ENCODE measurements at regions not wholly inside any gene's neighbourhood (a gene's known extent, or its start where the extent isn't known, plus 50 kb on each side); places are given as distances from the start of the nearest gene placed in this dataset.

DNA sequence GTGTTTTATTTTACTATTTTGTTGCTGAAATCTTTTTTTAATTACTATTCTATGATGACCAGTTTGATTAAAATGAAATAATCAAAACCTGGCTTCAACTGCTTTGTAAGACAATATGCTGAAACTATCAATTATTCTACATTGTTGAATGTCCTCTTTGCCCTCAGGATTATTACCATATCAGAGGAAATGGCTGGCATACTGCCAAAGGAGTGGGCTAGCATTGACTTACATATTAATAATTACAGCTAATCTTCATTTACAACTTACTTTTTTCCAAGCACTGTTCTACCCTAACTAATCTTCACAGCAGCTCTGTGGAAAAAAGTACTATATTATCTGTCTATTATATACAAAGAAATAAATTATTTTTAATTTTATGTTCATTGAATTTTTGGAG, 560.5 kb downstream of the BCKDHB start:
- TF ChIP-seq, protein P1, sequence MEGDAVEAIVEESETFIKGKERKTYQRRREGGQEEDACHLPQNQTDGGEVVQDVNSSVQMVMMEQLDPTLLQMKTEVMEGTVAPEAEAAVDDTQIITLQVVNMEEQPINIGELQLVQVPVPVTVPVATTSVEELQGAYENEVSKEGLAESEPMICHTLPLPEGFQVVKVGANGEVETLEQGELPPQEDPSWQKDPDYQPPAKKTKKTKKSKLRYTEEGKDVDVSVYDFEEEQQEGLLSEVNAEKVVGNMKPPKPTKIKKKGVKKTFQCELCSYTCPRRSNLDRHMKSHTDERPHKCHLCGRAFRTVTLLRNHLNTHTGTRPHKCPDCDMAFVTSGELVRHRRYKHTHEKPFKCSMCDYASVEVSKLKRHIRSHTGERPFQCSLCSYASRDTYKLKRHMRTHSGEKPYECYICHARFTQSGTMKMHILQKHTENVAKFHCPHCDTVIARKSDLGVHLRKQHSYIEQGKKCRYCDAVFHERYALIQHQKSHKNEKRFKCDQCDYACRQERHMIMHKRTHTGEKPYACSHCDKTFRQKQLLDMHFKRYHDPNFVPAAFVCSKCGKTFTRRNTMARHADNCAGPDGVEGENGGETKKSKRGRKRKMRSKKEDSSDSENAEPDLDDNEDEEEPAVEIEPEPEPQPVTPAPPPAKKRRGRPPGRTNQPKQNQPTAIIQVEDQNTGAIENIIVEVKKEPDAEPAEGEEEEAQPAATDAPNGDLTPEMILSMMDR (IDR thresholded peaks at IDR 0.05; ENCODE audit: low read depth, low read length, missing input control) = no peak
- TF ChIP-seq, protein P2, sequence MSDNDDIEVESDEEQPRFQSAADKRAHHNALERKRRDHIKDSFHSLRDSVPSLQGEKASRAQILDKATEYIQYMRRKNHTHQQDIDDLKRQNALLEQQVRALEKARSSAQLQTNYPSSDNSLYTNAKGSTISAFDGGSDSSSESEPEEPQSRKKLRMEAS (IDR thresholded peaks at IDR 0.05) = no peak
- no peak for TF ChIP-seq SP1 (IDR thresholded peaks at IDR 0.05)
- TF ChIP-seq TAF1 (conservative IDR thresholded peaks at IDR 0.05) = no peak
- TF ChIP-seq YY1 (IDR thresholded peaks at IDR 0.05) = no peak
- TF ChIP-seq, protein P3, sequence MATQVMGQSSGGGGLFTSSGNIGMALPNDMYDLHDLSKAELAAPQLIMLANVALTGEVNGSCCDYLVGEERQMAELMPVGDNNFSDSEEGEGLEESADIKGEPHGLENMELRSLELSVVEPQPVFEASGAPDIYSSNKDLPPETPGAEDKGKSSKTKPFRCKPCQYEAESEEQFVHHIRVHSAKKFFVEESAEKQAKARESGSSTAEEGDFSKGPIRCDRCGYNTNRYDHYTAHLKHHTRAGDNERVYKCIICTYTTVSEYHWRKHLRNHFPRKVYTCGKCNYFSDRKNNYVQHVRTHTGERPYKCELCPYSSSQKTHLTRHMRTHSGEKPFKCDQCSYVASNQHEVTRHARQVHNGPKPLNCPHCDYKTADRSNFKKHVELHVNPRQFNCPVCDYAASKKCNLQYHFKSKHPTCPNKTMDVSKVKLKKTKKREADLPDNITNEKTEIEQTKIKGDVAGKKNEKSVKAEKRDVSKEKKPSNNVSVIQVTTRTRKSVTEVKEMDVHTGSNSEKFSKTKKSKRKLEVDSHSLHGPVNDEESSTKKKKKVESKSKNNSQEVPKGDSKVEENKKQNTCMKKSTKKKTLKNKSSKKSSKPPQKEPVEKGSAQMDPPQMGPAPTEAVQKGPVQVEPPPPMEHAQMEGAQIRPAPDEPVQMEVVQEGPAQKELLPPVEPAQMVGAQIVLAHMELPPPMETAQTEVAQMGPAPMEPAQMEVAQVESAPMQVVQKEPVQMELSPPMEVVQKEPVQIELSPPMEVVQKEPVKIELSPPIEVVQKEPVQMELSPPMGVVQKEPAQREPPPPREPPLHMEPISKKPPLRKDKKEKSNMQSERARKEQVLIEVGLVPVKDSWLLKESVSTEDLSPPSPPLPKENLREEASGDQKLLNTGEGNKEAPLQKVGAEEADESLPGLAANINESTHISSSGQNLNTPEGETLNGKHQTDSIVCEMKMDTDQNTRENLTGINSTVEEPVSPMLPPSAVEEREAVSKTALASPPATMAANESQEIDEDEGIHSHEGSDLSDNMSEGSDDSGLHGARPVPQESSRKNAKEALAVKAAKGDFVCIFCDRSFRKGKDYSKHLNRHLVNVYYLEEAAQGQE (IDR thresholded peaks at IDR 0.05) = no peak
- no peak for TF ChIP-seq JUND (IDR thresholded peaks at IDR 0.05)
- TF ChIP-seq HNF4G (IDR thresholded peaks at IDR 0.05) = no peak
- TF ChIP-seq, protein P4, sequence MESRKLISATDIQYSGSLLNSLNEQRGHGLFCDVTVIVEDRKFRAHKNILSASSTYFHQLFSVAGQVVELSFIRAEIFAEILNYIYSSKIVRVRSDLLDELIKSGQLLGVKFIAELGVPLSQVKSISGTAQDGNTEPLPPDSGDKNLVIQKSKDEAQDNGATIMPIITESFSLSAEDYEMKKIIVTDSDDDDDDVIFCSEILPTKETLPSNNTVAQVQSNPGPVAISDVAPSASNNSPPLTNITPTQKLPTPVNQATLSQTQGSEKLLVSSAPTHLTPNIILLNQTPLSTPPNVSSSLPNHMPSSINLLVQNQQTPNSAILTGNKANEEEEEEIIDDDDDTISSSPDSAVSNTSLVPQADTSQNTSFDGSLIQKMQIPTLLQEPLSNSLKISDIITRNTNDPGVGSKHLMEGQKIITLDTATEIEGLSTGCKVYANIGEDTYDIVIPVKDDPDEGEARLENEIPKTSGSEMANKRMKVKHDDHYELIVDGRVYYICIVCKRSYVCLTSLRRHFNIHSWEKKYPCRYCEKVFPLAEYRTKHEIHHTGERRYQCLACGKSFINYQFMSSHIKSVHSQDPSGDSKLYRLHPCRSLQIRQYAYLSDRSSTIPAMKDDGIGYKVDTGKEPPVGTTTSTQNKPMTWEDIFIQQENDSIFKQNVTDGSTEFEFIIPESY (IDR thresholded peaks at IDR 0.05) = no peak
- no peak for TF ChIP-seq RAD21 (IDR thresholded peaks at IDR 0.05)
- no peak for TF ChIP-seq RXRA (IDR thresholded peaks at IDR 0.05)
- TF ChIP-seq NR2F2 (IDR thresholded peaks at IDR 0.05) = no peak
- no peak for TF ChIP-seq GABPA (IDR thresholded peaks at IDR 0.05 in 1 of 2, conservative IDR thresholded peaks at IDR 0.05 in 1 of 2)
